ENCODE measurements at regions not wholly inside any gene's neighbourhood (a gene's known extent, or its start where the extent isn't known, plus 50 kb on each side); places are given as distances from the start of the nearest gene placed in this dataset.

- Mint-ChIP-seq H3K36me3 (ENCODE audit: insufficient read depth) (no peaks in the 10 kb centered on the region), H3K27ac (no peak overlapping the region), H3K9me3 (ENCODE audit: low read depth) (no peaks in the 10 kb centered on the region), H3K4me1 (ENCODE audit: low read depth) (peaks cover 15% of the 10 kb centered on the region), H3K27me3 (peaks cover 8% of the 10 kb centered on the region), H3K4me3 (ENCODE audit: low read depth) (no peak overlapping the region)
- DNase-seq (ENCODE audit: low spot score, unreplicated experiment) = no peak
- TF ChIP-seq, protein P1, sequence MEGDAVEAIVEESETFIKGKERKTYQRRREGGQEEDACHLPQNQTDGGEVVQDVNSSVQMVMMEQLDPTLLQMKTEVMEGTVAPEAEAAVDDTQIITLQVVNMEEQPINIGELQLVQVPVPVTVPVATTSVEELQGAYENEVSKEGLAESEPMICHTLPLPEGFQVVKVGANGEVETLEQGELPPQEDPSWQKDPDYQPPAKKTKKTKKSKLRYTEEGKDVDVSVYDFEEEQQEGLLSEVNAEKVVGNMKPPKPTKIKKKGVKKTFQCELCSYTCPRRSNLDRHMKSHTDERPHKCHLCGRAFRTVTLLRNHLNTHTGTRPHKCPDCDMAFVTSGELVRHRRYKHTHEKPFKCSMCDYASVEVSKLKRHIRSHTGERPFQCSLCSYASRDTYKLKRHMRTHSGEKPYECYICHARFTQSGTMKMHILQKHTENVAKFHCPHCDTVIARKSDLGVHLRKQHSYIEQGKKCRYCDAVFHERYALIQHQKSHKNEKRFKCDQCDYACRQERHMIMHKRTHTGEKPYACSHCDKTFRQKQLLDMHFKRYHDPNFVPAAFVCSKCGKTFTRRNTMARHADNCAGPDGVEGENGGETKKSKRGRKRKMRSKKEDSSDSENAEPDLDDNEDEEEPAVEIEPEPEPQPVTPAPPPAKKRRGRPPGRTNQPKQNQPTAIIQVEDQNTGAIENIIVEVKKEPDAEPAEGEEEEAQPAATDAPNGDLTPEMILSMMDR (IDR thresholded peaks at IDR 0.05; ENCODE audit: unreplicated experiment) = no peak
Observed at GRCh38 chr17:62862251-62862650, 54.1 kb upstream of the MARCHF10 start.

GRCh38 chr17:62860962-62861873 lies 53.1 kb upstream of the MARCHF10 start:
- Mint-ChIP-seq H3K4me3 (ENCODE audit: low read depth) (no peak overlapping the region), H3K27me3 (peaks cover 4% of the 10 kb centered on the region), H3K27ac (peak overlapping the region; percentile 75), H3K36me3 (ENCODE audit: insufficient read depth) (no peaks in the 10 kb centered on the region), H3K4me1 (ENCODE audit: low read depth) (peaks cover 15% of the 10 kb centered on the region), H3K9me3 (ENCODE audit: low read depth) (no peaks in the 10 kb centered on the region)
- TF ChIP-seq, protein P1 (IDR thresholded peaks at IDR 0.05; ENCODE audit: unreplicated experiment) = no peak
- no peak for DNase-seq (ENCODE audit: low spot score, unreplicated experiment)

DNA sequence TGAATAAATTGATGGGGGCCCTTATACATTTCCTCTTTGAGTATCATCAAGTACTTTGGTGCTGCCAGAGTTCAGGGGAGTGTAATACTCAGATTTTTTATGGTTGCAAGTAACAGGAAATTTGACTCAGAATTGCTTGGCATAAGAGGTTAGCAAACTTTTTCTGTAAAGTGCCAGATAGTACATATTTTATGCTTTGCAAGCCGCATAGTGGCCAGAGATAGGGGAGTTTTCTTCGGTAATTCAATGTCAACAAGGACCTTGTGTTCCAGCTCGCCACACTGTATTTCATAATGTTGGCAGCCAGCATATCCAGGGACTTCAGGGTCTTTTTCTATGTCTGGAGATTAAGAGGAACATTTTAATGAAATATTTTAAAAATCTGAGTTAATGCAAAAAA lies 51.0 kb upstream of the MARCHF10 start:
- TF ChIP-seq, protein P1 (IDR thresholded peaks at IDR 0.05; ENCODE audit: unreplicated experiment) = no peak
- H3K36me3 Mint-ChIP-seq (ENCODE audit: insufficient read depth) = no peaks in the 10 kb centered on the region
- H3K4me1 Mint-ChIP-seq (ENCODE audit: low read depth) = peaks cover 15% of the 10 kb centered on the region
- H3K4me3 Mint-ChIP-seq (ENCODE audit: low read depth) = no peak overlapping the region
- peaks cover 4% of the 10 kb centered on the region for H3K27me3 Mint-ChIP-seq
- DNase-seq (ENCODE audit: low spot score, unreplicated experiment) = no peak
- H3K27ac Mint-ChIP-seq = no peak overlapping the region
- no peaks in the 10 kb centered on the region for H3K9me3 Mint-ChIP-seq (ENCODE audit: low read depth)

All from progenitor cell of endocrine pancreas (in vitro differentiated cells).